ENCODE measurements at regions not wholly inside any gene's neighbourhood (a gene's known extent, or its start where the extent isn't known, plus 50 kb on each side); places are given as distances from the start of the nearest gene placed in this dataset.

- DNase-seq, result no peak
Measured at GRCh38 chr20:22366631-22367030, 217.7 kb downstream of the FOXA2 start.

DNA sequence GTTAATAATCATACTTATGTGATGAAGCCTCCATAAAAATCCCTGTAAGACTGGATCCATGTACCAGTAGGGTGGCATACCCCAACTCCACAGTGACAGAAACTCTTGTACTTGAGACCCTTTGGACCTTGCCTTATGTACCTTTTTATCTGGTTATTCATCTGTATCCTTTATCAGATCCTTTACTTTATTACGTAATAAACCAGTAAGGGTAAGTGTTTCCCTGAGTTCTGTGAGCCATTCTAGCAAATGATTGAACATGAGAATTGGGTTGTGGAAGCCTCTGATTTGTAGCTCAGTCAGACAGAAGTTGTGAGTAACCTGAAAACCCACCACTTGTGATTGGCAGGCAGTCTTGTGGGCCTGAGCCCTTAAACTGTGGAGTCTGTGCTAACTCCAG, 229.7 kb downstream of the FOXA2 start:
- DNase-seq, result no peak

- DNase-seq, result no peak
Measured at GRCh38 chr20:22353586-22353985, 230.8 kb downstream of the FOXA2 start.

- no peak for DNase-seq
Measured at GRCh38 chr20:22352019-22352418, 232.4 kb downstream of the FOXA2 start.

DNA sequence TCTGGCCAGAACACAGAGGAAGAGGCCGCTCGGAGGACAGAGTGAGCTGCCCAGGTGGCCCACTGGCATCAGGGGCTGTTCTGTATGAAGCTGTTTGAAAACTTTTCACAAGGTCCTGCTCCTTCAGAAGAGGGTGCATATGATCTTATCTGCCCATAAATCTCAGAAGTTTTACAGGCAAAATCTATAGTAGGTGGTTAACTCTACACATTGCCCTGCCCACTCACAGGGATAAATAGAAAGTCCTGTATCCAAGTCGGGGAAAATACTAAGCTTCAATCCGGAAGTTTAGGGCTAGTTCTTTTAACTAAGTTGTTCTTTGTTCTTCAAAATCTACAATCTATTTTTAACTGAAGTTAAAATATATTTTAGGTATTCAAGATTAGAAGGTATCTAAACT, 233.7 kb downstream of the FOXA2 start:
- DNase-seq, result no peak

DNA sequence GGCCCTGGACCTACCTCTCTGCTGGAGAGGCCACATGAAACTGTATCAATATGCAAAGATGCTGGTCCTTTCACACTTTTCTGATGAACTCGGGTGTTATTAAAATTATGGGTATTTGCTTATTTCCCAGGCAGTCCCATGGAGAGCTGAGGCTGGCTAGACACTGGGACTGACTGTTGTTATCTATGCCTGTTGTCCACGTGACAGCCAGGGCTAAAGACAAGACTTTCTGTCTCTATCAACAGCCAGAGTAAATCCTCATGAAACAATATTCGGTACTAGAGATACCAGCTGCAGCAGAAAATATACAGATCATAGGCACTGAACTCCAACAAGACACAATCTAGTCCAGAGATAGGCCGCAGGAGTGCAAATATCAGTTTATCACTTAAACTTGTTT, 236.4 kb downstream of the FOXA2 start:
- DNase-seq, result no peak

DNA sequence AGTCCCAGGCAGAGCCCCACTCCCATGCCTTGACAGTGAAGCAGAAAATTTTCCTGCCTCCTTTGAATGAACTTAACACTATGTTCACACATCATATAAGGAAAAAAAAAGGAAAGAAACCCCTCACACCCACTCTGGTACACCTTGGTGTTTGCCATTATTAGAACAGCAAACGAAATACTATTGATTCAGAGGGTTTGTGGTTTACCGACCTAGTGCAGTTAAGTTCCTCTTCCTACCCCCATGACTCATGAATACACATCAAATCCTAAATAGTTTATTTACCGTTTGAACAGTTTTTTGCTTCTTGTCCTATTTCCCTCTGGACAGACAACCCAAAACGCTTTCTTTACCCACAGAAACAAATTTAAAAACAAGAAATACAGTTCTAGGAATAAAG, 237.7 kb downstream of the FOXA2 start:
- DNase-seq, result no peak

DNA sequence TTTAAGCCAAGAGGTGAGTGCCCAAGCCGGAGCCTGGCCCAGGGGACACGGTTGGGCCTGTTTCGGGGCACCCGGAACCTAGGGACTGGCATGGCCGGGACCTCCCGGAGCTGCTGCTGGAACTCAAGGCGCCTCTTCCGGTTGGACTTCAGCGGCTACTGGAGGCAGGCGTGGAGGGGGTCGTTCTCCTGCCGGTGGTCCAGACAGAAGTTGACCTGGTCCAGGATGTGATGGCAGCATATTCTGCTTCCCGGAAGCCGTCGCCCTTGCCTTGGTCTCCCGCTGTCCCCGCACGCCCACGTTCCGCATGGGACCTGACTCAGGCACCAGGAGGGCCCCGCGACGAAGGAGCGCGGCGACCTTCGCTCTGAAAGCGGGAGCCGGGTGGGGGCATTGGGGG, 240.8 kb downstream of the FOXA2 start:
- no peak for DNase-seq

GRCh38 chr20:22342410-22342809, 242.0 kb downstream of the FOXA2 start:
- no peak for DNase-seq

DNA sequence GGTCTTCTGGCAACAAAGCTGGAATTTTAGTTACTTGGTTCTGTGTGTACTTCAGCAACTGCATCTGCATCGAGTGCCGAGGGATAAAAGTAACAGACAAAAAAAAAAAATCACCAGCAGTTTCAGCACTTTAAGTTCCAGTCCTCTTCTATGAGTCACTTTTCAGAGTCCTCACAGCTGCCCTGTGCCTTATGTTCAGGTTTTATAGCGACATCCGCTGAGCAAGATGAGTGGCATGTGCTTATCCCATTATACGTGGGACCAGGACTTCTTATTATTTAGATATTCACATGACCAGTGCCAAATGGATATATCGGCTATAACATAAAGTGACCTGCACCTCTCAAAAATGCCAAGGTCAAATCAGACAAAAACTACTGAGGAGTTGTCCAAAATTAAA, 242.9 kb downstream of the FOXA2 start:
- no peak for DNase-seq

DNA sequence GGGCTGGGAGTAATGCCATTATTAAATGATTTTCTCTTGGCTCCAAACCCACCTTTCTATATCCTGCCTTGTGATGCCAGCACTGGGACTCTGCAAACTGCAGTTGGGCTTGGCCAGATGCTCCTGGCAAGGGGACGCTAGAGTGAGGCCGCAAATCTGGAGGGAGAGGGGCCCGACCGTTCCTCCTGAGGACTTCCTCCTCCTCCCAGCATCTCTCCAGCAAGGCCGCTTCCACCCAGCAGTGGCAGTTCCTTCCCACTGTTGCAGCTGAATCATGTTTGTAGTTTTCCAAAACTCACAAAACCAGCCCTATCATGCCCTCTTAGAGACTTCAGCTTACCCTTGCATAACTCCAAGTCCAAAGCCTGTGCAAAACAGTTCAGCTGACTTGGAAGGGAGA, 244.4 kb downstream of the FOXA2 start:
- DNase-seq, result no peak

- peak; percentile 13 for DNase-seq
Measured at GRCh38 chr20:22339091-22339881, 245.1 kb downstream of the FOXA2 start.

DNA sequence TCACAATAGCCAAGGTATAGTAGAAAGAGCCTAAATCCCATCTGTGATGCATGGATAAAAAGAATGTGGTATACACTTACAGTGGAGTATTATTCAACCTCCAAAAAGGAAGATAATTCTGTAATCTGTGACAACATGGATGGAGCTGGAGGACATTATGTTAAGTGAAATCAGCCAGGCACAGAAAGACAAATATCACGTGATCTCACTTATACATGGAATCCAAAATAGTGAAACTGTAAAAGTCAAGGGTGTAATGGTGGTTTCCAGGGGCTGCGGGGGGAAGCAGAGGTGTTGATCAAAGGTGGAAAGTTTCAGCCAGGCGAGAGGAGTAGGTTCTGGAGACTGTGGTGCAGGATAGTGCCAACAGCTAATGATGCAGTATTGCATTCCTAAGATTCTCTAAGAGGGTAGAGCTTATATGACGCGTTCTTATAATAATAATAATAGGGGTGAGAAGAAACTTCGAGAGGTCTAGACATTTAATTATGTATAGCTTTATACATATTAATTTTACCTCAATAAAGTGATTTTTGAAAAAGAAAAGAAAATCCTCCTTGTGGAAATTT, 246.1 kb downstream of the FOXA2 start:
- DNase-seq, result no peak

- DNase-seq, result no peak
Measured at GRCh38 chr20:22335210-22335609, 249.2 kb downstream of the FOXA2 start.

DNA sequence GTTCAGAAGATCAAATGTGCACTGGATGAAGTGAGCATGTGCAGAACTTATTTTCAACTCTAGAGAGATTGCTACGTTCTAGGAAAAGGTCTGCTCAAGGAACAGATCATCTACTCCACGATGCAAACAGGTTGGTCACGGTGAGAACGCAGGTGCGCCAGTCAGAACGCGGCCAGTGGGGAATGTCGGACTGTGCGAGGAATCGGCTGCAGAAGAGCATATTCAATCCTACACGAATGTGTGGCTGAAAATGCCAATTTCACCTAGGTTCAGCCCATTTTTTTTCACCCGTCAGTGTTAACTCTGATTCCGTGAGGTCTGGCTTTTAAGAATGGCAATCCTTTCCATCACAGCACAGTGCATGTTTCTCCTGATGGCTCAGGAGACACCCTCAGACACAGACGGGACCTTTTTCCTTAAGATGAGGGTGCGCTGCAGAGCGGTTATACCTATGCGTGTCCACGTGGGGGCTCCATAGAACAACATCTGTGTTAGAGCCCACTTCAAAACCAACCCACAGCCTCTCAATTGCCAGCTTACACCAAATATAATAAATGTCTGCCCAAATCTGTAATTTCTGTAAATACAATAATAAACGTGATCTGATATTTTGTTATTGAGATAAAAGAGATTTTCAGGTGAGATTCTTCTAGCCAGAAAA, 250.4 kb downstream of the FOXA2 start:
- DNase-seq, result peak; percentile 6

GRCh38 chr20:22324505-22324904, 259.9 kb downstream of the FOXA2 start:
- no peak for DNase-seq

DNA sequence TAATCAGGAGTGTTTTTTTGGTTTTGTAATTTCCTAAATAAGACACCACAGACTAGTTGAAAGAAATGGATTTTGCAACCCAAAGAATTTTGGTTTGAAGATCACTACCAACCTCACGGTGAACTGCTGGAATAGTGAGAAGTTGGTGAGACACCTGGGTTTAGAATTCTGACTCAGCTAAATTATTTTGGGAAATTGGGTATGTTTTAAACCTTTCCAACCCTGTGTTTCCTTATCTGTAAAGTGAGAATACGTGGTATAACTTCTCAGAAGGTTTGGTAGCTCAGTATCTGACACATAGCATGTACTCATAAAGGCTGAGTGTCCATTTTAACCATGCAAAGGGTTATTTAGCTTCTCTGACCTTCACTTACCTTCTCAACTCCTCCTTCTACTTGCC, 261.9 kb downstream of the FOXA2 start:
- DNase-seq, result no peak

DNA sequence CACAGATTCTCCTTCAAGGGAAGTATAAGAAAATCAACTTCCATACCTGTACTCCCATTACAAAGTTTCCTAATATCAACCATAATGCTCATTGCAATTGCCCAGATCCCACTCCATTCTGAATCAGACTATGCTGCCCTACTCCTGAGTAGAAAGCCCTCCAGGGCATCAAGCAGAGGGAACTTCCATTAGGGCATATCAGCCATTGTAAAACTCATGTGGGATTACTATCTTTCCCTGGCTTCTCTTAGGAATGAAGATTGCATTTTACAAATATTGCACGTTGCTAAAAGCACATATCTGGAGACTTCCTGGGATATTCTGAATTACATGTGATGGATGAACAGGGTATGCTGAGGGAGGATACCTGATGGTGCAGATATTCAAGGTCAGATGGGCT, 263.2 kb downstream of the FOXA2 start:
- DNase-seq, result no peak

- DNase-seq, result no peak
Measured at GRCh38 chr20:22320245-22320915, 264.0 kb downstream of the FOXA2 start.

- DNase-seq, result no peak
Measured at GRCh38 chr20:22315771-22316170, 268.6 kb downstream of the FOXA2 start.

DNA sequence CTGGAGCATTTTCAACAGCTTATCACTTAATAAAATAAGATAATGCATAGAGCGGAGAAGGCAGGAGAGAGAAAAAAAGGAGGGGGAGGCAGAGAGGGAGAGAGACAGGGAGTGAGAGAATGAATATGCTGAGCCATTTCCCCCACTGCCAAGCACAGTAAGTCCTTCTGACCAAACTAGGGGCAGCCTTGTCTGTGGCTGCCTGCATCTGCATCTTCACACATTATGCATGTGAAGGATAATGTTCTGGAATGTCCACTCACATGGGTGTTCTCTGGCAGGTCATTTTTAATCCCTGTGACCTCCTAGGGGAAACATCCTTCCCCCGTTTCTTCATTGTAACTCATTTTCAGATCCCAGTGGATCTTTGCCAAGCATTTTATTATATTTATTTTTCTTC, 269.3 kb downstream of the FOXA2 start:
- DNase-seq, result no peak

DNA sequence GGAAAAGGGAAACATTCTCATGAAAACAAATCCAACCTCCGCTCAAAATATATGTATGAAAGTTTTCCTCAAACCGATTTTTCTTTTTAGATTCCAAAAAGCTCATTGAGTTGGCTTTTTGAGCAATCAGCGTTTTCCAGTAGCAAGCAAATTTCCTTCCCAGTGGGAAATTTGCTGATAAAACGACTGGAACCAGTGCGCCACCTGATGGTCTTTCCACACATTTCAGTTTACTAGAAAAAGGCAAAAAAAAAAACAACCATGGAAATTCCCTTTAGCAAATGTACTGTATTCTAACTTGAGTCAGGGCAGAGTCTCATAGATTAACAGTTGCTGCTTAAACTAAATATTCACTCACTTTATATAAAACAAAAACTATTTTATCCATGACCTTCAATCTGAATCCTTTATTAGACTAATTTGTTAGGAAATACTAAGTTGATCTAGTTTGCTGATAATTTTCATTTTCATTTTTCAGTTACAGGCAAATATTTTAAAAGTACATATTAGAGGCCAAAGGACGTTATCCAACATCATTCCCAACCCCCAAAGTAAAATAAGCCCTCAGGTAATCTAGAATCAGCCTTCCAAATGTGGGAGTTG, 271.5 kb downstream of the FOXA2 start:
- DNase-seq, result no peak

GRCh38 chr20:22308934-22309333, 275.4 kb downstream of the FOXA2 start:
- DNase-seq, result no peak

Data from NCI-H446 treated with DMSO at 0.1 percent for 48 hours (cell line).